CD14-positive monocyte (primary cell): ENCODE measurements at regions not wholly inside any gene's neighbourhood (a gene's known extent, or its start where the extent isn't known, plus 50 kb on each side); places are given as distances from the start of the nearest gene placed in this dataset.

Experiments used
- DNase-seq, 3 donors: peaks; one replicate each; pipeline ENCODE4 v3.0.0-alpha.2; 2011 to 2022
- H2AFZ ChIP-seq: 2 replicates; pipeline ENCODE4 v1.6.0; 2012; ENCODE audit warnings: mild to moderate bottlenecking, low read depth, low read length, inconsistent platforms; ENCODE audit not compliant: insufficient read depth, poor library complexity, severe bottlenecking
- H3K27ac ChIP-seq, 2 donors: 1 replicate in 1 of 2; 2 replicates in 1 of 2; pipeline ENCODE4 v1.5.1; 2012 to 2013; ENCODE audit warnings: low read length in 2 of 2, control low read depth in 1 of 2, inconsistent platforms in 1 of 2, low read depth in 1 of 2, mild to moderate bottlenecking in 1 of 2
- H3K27me3 ChIP-seq, 2 donors: one replicate each; pipeline versions ENCODE4 v1.6.0 to v1.6.1; 2011 to 2013; ENCODE audit warnings: low read length in 2 of 2; ENCODE audit not compliant: control insufficient read depth in 2 of 2, insufficient read depth in 2 of 2
- H3K36me3 ChIP-seq, 2 donors: replicated peaks in 1 of 2; 1 replicate in 1 of 2; 2 replicates in 1 of 2; pipeline versions ENCODE4 v1.5.1 to v1.6.1; 2012 to 2013; ENCODE audit warnings: low read length in 2 of 2, control low read depth in 1 of 2, inconsistent platforms in 1 of 2, mild to moderate bottlenecking in 1 of 2; ENCODE audit not compliant: insufficient read depth in 2 of 2, control insufficient read depth in 1 of 2
- H3K4me1 ChIP-seq, 2 donors: 1 replicate in 1 of 2; 2 replicates in 1 of 2; pipeline versions ENCODE4 v1.5.1 to v1.6.1; 2012 to 2013; ENCODE audit warnings: low read length in 2 of 2, control low read depth in 1 of 2, inconsistent platforms in 1 of 2, mild to moderate bottlenecking in 1 of 2, moderate library complexity in 1 of 2; ENCODE audit not compliant: insufficient read depth in 2 of 2, control insufficient read depth in 1 of 2
- H3K4me2 ChIP-seq: replicated peaks from 2 replicates; pipeline ENCODE3; 2012; ENCODE audit warnings: low read length, moderate library complexity, mild to moderate bottlenecking; ENCODE audit not compliant: poor library complexity, severe bottlenecking; ENCODE audit errors: extremely low read depth
- H3K4me3 ChIP-seq, 3 experiments: fragments of 200-600 bp in 1 of 3; sonication (generic) in 1 of 3; replicated peaks in 1 of 3; 1 replicate in 2 of 3; 2 replicates in 1 of 3; pipeline ENCODE4 v1.5.1; 2011 to 2013; ENCODE audit warnings: low read length in 3 of 3, mild to moderate bottlenecking in 3 of 3, control low read depth in 2 of 3, low read depth in 2 of 3, inconsistent platforms in 1 of 3, moderate library complexity in 1 of 3
- H3K79me2 ChIP-seq: 2 replicates; pipeline ENCODE4 v1.6.0; 2012; ENCODE audit warnings: mild to moderate bottlenecking, control low read depth, inconsistent platforms, low read length, moderate library complexity; ENCODE audit not compliant: insufficient read depth
- H3K9ac ChIP-seq: 2 replicates; pipeline ENCODE4 v1.6.0; 2017; ENCODE audit warnings: low read length, mild to moderate bottlenecking; ENCODE audit not compliant: insufficient read depth, poor library complexity, severe bottlenecking
- H3K9me3 ChIP-seq, 2 donors: replicated peaks in 1 of 2; 1 replicate in 1 of 2; 2 replicates in 1 of 2; pipeline versions ENCODE4 v1.5.1 to v1.6.1; 2012 to 2013; ENCODE audit warnings: low read length in 2 of 2, control low read depth in 1 of 2; ENCODE audit not compliant: control insufficient read depth in 1 of 2, insufficient read depth in 1 of 2
- H4K20me1 ChIP-seq: 2 replicates; pipeline ENCODE4 v1.6.0; 2012; ENCODE audit warnings: mild to moderate bottlenecking, low read length, control low read depth, moderate library complexity; ENCODE audit not compliant: insufficient read depth
- H3K27ac Mint-ChIP-seq, 7 donors: one replicate each; pipeline ENCODE4 v1.8.0; 2020; ENCODE audit warnings: mild to moderate bottlenecking in 7 of 7, mixed read lengths in 7 of 7, moderate library complexity in 6 of 7, inconsistent platforms in 2 of 7
- H3K27me3 Mint-ChIP-seq, 3 donors: one replicate each; pipeline ENCODE4 v1.8.0; 2021 to 2022; ENCODE audit warnings: low read depth in 3 of 3, mild to moderate bottlenecking in 3 of 3, mixed read lengths in 3 of 3, moderate library complexity in 3 of 3, inconsistent platforms in 1 of 3
- H3K36me3 Mint-ChIP-seq, 2 donors: one replicate each; pipeline ENCODE4 v1.8.0; 2020; ENCODE audit warnings: mixed read lengths in 2 of 2, inconsistent platforms in 1 of 2, mild to moderate bottlenecking in 1 of 2
- H3K4me1 Mint-ChIP-seq: one replicate; pipeline ENCODE4 v1.8.0; 2020; ENCODE audit warnings: mild to moderate bottlenecking, mixed read lengths
- H3K4me3 Mint-ChIP-seq, 2 donors: one replicate each; pipeline ENCODE4 v1.8.0; 2020; ENCODE audit warnings: mild to moderate bottlenecking in 2 of 2, mixed read lengths in 2 of 2, moderate library complexity in 1 of 2
- H3K9me3 Mint-ChIP-seq, 7 donors: one replicate each; pipeline ENCODE4 v1.8.0; 2020 to 2022; ENCODE audit warnings: mixed read lengths in 7 of 7, mild to moderate bottlenecking in 6 of 7, moderate library complexity in 6 of 7, inconsistent platforms in 2 of 7
- WGBS: methylation state at CpG from one replicate; pipeline ENCODE4 v1.1.5; 2013; ENCODE audit warnings: missing lambda C conversion rate; ENCODE audit not compliant: insufficient coverage; 5-methylcytosine and 5-hydroxymethylcytosine counted together
- intact Hi-C, 2 donors: fragments of 100-400 bp; cut with micrococcal nuclease; formaldehyde crosslinking; loops; one replicate each; pipeline versions ENCODE4 v1.15.0 to v1.15.1; 2023
- TF ChIP-seq, protein P1 (sequence below): fragments of 200-600 bp; IDR thresholded peaks from one replicate; pipeline ENCODE4 v1.8.0; 2022; ENCODE audit warnings: antibody characterized with exemption, mild to moderate bottlenecking

DNA sequence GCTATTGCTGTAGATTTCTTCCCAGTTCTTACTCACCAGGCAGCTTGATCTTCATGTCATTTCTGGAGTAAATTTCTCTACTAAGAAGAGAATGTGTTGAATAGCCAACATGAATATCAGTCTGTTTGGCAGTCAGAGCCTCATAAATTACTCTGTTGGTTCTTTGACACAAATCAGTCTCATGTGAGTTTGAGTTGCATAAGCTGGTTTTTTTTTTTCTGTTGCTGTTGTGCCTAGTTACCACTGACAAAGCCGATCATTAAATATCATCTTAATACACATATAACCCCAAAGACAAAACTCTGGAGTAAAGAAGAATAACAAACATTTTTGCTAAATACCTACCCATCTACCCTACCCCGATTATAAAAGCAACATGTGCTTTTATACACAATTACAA is 240.5 kb upstream of the KCNJ16 start:
- Histone ChIP-seq H3K27me3 (no peaks in the 10 kb centered on the region), H4K20me1 (no peaks in the 10 kb centered on the region), H3K9ac (no peak overlapping the region), H3K4me1 (no peaks in the 10 kb centered on the region), H3K36me3 (no peaks in the 10 kb centered on the region), H3K4me3 (no peak overlapping the region), H3K27ac (no peak overlapping the region), H3K79me2 (no peaks in the 10 kb centered on the region), H3K9me3 (no peaks in the 10 kb centered on the region), H3K4me2 (no peak overlapping the region), H2AFZ (no peak overlapping the region)
- Mint-ChIP-seq H3K27ac (no peak overlapping the region), H3K4me3 (no peak overlapping the region), H3K4me1 (no peaks in the 10 kb centered on the region), H3K27me3 (peaks cover 0 to 1% (median 1%) of the 10 kb centered on the region in 3 donors), H3K9me3 (peaks cover 0 to 5% (median 2%) of the 10 kb centered on the region in 7 donors), H3K36me3 (no peaks in the 10 kb centered on the region)
- WGBS: no CpG with 5 or more reads among the region's 2 CpGs
- intact Hi-C loops: no loop called here
- DNase-seq: no peak
- TF ChIP-seq, protein P1, sequence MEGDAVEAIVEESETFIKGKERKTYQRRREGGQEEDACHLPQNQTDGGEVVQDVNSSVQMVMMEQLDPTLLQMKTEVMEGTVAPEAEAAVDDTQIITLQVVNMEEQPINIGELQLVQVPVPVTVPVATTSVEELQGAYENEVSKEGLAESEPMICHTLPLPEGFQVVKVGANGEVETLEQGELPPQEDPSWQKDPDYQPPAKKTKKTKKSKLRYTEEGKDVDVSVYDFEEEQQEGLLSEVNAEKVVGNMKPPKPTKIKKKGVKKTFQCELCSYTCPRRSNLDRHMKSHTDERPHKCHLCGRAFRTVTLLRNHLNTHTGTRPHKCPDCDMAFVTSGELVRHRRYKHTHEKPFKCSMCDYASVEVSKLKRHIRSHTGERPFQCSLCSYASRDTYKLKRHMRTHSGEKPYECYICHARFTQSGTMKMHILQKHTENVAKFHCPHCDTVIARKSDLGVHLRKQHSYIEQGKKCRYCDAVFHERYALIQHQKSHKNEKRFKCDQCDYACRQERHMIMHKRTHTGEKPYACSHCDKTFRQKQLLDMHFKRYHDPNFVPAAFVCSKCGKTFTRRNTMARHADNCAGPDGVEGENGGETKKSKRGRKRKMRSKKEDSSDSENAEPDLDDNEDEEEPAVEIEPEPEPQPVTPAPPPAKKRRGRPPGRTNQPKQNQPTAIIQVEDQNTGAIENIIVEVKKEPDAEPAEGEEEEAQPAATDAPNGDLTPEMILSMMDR: no peak

DNA sequence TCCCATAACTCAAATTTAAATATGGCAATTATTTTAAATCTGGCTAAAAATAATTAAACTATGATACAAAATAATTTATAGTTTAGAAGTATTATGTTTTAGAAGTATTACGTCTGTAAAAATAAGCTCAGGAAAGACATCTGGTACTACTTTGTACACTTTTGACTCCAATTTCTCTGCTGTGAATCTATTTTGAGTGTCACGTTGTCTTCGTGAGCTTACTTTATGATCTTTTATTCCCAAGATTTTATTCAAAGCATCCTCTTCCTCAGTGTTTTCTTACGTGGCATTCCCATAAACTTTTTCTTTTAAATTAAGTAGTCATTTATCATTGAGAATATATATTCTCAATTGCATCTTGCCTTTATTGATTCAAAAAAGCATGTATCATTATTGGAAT is 223.3 kb upstream of the KCNJ16 start:
- Mint-ChIP-seq H3K36me3 (no peaks in the 10 kb centered on the region), H3K4me1 (peaks cover 4% of the 10 kb centered on the region), H3K27ac (no peak overlapping the region), H3K4me3 (no peak overlapping the region), H3K9me3 (peaks cover 0 to 3% (median 0%) of the 10 kb centered on the region in 7 donors), H3K27me3 (peaks cover 0 to under 1% (median 0%) of the 10 kb centered on the region in 3 donors)
- H3K36me3 ChIP-seq: no peaks in the 10 kb centered on the region
- H3K4me2 ChIP-seq: no peak overlapping the region
- intact Hi-C loops: no loop called here
- no peak for DNase-seq
- H3K9ac ChIP-seq: no peak overlapping the region
- TF ChIP-seq, protein P1: no peak
- WGBS: no CpG with 5 or more reads among the region's 4 CpGs
- no peaks in the 10 kb centered on the region for H3K79me2 ChIP-seq
- no peaks in the 10 kb centered on the region for H3K9me3 ChIP-seq
- H3K27me3 ChIP-seq: no peaks in the 10 kb centered on the region
- no peaks in the 10 kb centered on the region for H4K20me1 ChIP-seq
- H3K4me3 ChIP-seq: no peak overlapping the region
- H3K4me1 ChIP-seq: peaks cover 8 to 10% of the 10 kb centered on the region in 2 donors
- no peak overlapping the region for H2AFZ ChIP-seq
- H3K27ac ChIP-seq: no peak overlapping the region
